H7 (cell line): ENCODE measurements at regions not wholly inside any gene's neighbourhood (a gene's known extent, or its start where the extent isn't known, plus 50 kb on each side); places are given as distances from the start of the nearest gene placed in this dataset.
"Not testable (repeated sequence)": the region's sequence is repeated elsewhere in the genome, so short reads cannot be mapped to it uniquely, and the experiment has no call there.

ENCODE experiments used
- DNase-seq: peaks from one replicate; pipeline ENCODE4 v3.0.0; 2012
- H3K27me3 ChIP-seq: 2 replicates; pipeline ENCODE4 v1.6.0; 2011; ENCODE audit warnings: mild to moderate bottlenecking, low read length; ENCODE audit not compliant: control insufficient read depth, insufficient read depth
- H3K36me3 ChIP-seq: replicated peaks from 2 replicates; pipeline ENCODE4 v1.5.1; 2011; ENCODE audit warnings: low read length; ENCODE audit not compliant: control insufficient read depth, insufficient read depth
- H3K4me3 ChIP-seq: 2 replicates; pipeline ENCODE4 v1.5.1; 2011; ENCODE audit warnings: low read depth, mild to moderate bottlenecking, control low read depth, low read length, moderate library complexity; ENCODE audit not compliant: insufficient read depth

DNA sequence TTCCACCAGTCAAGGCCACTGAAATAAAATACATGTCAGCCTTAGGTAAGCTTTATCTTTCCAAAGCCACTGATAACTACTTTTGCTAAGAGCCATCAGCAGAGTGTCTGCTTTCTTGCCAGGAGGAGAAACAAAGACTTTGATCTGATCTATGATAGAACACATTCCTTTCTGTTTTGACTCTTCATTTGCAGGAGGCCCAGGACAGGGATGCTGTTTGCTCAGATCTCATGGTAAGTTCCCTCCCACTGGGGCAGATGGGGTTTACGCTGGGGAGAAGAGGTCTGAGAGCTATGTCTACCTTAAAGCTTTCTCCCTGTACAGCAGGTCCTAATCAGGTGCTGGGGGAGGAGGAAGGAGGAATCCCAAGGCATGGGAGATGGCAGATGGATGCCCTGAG lies 497.6 kb downstream of the NTRK2 start:
- H3K4me3 ChIP-seq, result no peak overlapping the region
- no peaks in the 10 kb centered on the region for H3K27me3 ChIP-seq
- no peaks in the 10 kb centered on the region for H3K36me3 ChIP-seq
- no peak for DNase-seq

DNA sequence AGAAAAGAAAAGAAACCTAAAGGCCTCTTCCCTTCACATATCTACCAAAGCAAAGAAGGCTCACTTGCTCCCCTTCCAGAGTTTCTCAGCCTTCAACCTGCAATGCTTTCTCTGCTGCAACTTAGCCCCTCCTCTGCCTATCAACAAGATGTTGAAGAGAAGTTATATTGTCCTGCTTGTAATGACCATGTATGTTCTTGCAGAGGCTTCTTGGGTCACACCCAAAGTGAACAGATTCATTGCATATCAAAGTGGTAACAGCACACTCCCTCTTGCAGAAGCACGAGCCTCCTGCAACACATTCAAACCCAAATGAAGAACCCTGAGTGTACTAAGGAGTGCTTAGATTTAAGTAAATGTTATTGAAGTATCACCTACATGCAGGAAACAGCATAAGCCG lies 494.3 kb downstream of the NTRK2 start:
- H3K27me3 ChIP-seq, result no peaks in the 10 kb centered on the region

DNA sequence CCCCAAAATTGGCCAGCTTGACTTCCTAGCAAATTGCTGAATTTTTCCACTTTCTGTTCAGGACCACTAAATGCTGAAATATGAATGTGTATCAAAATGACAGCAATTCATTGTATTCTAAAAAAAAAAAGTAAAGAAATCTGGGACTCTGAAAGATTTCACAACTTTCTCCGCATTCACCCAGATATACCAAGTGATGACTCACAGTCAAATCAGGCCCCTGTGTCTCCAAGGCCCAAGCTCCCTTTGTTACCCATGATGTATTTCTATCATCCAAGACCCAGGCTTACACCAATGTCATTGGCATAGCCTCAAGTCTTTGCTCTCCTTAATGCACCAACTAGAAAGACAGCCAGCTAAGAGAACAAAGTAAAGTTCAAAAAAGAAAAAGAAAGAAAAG lies 493.9 kb downstream of the NTRK2 start:
- H3K36me3 ChIP-seq, result no peaks in the 10 kb centered on the region
- DNase-seq, result no peak
- no peak overlapping the region for H3K4me3 ChIP-seq
- H3K27me3 ChIP-seq, result no peaks in the 10 kb centered on the region

More for the DNA sequence above, 494.3 kb downstream of the NTRK2 start:
- Histone ChIP-seq H3K36me3 (no peaks in the 10 kb centered on the region), H3K4me3 (no peak overlapping the region)
- DNase-seq, result no peak

DNA sequence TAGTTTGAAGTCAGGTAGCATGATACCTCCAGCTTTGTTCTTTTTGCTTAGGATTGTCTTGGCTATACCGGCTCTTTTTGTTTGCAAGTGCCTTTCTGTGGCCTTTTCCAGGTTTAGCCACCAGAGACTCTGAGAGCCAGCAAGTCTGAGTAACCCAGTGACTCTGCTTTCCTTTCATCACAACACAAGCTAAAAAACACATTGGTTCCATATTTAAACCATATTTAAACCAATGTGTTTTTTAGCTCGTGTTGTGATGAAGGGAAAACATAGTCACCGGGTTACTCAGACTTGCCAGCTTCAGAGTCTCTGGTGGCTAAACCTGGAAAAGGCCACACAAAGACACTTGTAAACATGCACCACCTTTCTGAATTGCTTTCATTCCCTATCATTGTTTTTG lies 493.3 kb downstream of the NTRK2 start:
- DNase-seq, result no peak
- Histone ChIP-seq H3K4me3 (no peak overlapping the region), H3K27me3 (no peaks in the 10 kb centered on the region)

DNA sequence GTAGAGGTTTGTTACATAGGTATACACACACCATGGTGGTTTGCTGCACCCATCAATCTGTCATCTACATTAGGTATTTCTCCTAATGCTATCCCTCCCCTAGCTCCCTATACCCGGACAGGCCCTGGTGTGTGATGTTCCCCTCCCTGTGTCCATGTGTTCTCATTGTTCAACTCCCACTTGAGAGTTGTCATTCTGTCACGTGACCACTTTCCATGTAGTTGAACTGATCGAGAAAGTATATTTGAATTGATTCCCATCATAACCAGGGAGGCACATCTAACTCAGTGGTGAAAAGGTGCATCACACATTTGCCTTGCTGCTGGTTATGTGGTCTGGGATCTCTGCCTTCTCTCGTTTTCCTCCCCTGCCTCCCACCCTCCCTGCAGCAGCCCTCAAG lies 491.4 kb downstream of the NTRK2 start:
- H3K4me3 ChIP-seq, DNase-seq, H3K36me3 ChIP-seq, H3K27me3 ChIP-seq: not testable (repeated sequence)

More for the DNA sequence above, 493.3 kb downstream of the NTRK2 start:
- no peaks in the 10 kb centered on the region for H3K36me3 ChIP-seq

DNA sequence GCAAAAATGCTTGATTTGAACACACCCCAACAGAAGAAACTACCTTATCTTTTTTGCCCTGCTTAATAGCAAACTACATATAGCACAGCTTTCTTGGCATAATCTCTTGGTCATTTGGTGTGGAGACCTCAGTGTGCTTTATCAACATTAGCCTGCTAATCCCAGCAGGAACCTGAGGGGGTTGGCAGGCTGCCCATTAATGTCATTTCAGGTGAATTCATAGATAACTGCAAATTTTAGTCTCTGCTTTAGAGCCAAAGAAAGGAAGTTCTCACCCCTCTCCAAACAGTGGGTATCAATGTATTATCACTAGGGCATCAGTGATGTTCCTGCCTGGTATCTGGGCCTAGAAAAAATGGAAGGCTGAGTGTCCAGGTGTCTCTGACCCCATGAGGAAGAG lies 489.0 kb downstream of the NTRK2 start:
- H3K27me3 ChIP-seq, result no peaks in the 10 kb centered on the region
- no peaks in the 10 kb centered on the region for H3K36me3 ChIP-seq
- H3K4me3 ChIP-seq, result no peak overlapping the region
- no peak for DNase-seq

DNA sequence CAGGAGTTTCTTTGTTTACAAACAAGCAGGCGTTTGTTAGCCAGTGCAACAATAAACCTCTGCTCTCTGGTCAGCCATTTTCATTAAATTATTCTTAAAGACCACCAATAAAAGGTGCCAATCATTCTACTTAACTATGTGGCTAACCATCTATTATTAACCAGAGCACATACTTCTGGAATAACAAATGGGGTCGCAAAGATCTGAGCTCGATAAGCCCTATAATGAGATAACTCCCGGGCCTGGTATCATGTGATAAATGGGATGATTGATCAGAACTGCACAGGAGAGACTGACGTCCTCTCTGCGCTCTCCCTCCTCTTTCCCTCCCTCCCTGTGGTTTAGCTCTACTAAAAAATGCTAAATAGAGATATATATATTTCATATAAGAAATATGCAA lies 488.2 kb downstream of the NTRK2 start:
- DNase-seq, result no peak
- Histone ChIP-seq H3K27me3 (no peaks in the 10 kb centered on the region), H3K4me3 (no peak overlapping the region), H3K36me3 (no peaks in the 10 kb centered on the region)

DNA sequence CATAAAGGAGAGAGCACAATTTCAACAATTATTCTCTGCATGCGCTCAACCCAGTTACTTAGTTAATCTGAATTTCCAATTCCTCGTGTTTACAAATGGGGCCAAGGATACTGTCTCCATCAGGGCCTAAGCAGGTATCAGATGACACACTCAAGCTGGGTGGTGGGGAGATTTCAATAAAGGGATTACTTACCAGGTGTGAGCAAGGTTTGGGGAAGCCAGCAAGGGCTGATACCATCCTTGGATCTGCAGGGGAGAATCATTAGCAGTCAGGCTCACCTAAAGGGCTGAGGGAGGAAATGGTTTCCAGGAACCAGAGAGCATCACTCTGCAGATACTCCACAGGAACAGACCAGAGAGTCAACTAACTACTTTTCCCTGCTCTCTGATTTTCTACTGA lies 487.1 kb downstream of the NTRK2 start:
- Histone ChIP-seq H3K27me3 (no peaks in the 10 kb centered on the region), H3K4me3 (no peak overlapping the region), H3K36me3 (no peaks in the 10 kb centered on the region)
- no peak for DNase-seq

DNA sequence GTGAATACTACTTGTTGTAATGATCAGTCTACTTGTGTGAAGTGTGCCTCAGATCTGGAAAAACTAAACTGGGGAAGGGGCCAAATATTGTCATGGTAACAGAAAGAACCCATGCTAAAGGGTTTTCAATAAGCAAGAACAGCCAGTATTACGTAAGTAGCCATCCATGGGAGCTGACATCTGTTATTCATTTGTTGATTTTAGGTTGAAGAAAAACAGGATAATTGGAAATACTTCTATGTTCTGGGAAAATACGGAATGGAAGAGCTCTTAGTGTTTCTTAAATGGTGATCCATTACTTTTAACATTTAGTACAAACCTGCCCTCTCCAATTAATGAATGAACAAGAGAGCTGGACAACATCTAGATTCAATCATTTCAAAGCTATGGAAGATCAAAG lies 485.8 kb downstream of the NTRK2 start:
- no peak for DNase-seq
- no peaks in the 10 kb centered on the region for H3K27me3 ChIP-seq
- no peak overlapping the region for H3K4me3 ChIP-seq
- H3K36me3 ChIP-seq, result no peaks in the 10 kb centered on the region

DNA sequence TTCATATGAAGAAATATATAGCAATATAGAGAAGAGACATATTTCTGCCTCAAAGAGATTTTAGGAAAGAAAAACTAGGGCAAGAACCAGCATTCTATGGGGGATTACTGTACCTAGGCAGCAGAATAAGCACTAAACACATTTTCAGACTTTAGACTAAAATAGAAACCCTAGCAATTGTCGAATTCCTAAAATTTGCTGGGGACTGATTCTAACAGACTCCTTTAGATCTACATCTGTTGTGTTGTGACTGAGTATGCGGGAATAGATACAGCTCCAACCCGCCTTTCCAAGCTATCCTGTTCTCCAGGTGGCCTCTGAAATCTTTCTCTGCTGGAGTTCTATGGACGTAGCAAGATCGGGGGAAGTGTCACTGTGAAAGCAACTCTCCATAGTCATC lies 482.2 kb downstream of the NTRK2 start:
- Histone ChIP-seq H3K27me3 (no peaks in the 10 kb centered on the region), H3K36me3 (no peaks in the 10 kb centered on the region), H3K4me3 (no peak overlapping the region)
- no peak for DNase-seq

DNA sequence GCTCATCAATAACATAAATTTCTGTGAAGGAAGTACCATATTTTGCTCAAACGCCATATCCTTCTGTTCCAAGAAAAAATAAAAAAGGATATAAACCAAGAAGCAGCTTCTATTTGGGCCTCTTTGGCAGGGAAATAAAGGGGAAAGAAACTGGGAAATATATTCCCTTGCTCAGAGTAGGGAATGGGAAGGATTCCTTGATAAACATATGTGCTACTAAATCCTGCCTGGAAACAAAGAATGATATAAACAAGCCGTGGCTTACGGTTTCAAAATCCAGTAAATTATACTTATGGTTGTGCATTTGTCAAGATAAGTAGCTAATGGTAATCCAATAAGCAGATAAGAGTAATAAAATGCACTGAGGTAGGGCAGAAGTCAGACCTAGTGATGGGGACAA lies 481.6 kb downstream of the NTRK2 start:
- DNase-seq, result no peak
- no peaks in the 10 kb centered on the region for H3K36me3 ChIP-seq

DNA sequence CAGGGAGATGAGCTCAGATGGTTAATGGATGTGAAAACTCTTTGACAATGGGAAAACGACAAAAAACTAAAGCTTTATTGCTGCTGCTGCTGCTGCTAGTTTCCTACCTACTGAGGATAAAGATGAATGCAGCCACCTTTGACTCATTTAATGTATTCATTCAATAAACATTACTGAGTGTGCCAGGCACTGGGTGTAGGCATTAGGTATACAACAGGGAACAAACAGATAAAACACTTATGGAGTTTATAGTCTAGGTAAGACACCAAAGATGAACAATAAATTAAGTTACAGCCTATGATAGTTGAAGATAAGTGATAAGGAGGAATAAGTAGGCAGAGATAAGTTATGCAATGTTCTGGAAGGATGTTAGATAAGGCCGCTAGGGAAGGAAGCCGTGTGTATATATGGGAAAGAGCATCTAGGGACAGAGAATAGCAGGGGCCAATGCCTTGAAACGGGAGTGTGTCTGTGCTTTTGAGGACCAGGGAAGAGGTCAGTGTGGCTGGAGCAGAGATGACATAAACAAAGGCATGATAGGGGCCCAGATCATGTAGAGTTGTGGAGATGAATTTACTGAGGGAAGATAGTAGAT lies 477.6 kb downstream of the NTRK2 start:
- no peaks in the 10 kb centered on the region for H3K36me3 ChIP-seq
- no peaks in the 10 kb centered on the region for H3K27me3 ChIP-seq
- DNase-seq, result no peak
- no peak overlapping the region for H3K4me3 ChIP-seq

More for the DNA sequence above, 481.6 kb downstream of the NTRK2 start:
- Histone ChIP-seq H3K4me3 (no peak overlapping the region), H3K27me3 (no peaks in the 10 kb centered on the region)

DNA sequence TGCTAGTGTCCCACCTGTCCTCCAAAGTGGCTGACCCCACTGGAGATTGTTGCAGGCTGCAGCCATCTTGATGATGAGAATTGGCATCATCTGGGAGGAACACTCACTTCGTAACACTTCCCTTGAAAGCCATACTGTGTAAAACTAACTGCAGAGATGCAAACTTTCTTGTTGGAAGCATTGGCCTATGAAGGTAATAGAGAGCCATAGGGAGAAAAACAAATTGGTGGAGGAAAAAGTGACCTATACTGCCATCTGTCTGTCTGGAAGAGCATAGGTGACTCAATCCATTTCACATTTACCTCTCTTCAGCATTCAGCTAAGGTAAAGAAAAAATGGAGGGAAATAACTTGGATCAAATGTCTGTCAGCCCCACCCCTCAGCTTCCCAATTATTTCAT lies 473.4 kb downstream of the NTRK2 start:
- H3K36me3 ChIP-seq, result no peaks in the 10 kb centered on the region
- no peaks in the 10 kb centered on the region for H3K27me3 ChIP-seq
- no peak overlapping the region for H3K4me3 ChIP-seq
- DNase-seq, result peak; percentile 16

DNA sequence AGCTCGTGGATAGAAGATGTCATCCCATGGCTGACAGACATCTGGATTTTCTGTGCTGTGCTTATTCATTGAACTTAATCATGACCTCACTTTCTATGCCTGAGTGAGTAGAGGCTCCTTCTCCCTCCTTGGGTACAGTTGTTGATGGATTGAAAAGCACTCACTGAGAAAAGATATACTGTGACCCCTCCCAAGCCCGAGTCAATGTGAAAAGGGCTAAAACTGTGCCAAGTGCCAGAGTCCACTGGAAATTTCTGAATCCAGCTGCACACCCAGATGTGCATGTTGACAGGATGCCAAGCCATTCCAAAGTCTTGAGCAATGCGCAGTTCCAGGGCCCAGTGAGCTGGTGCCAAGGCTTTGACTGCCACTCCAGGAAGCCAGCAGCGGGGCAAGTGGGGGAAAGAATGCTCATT lies 473.0 kb downstream of the NTRK2 start:
- Histone ChIP-seq H3K4me3 (no peak overlapping the region), H3K27me3 (no peaks in the 10 kb centered on the region), H3K36me3 (no peaks in the 10 kb centered on the region)
- DNase-seq, result no peak

DNA sequence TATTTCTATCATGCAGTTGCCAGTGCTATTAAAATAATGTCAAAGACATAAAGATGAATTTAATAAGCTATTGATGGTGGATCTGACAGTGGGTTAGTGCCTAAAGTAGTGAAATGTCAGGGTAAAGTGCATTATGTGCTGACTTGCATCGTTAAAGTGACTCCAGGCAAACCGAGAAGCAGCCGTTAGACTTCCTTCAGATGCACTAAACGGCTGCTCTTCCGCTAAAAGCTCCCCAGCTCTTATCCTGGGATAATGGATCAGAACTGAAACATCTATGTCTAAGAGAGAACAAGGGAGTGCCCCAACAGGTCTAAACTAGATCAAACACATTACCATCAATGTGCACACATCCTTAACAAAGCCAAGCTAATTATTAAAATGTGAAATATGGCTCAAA lies 468.2 kb downstream of the NTRK2 start:
- Histone ChIP-seq H3K27me3 (no peaks in the 10 kb centered on the region), H3K4me3 (no peak overlapping the region), H3K36me3 (no peaks in the 10 kb centered on the region)
- DNase-seq, result no peak

DNA sequence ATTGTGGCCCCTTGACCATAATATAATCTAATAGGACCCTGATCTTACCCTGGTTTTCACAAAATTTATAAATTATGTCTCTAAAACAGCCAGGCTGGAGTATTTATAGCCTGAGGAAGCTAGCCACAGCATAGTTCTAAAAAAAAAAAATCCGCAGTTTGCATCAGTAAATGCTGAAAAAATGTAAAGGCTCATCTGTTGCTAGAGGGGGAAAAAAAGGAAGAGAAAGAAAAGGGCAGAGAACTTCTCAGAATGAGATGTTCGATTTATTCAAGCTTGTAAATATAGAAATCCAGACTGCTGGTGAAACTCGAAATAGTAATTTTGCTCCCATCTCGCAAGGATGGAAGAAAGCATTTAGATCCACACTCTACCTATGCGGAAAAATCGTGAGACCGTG lies 467.5 kb downstream of the NTRK2 start:
- no peak for DNase-seq
- H3K36me3 ChIP-seq, result no peaks in the 10 kb centered on the region
- no peak overlapping the region for H3K4me3 ChIP-seq
- no peaks in the 10 kb centered on the region for H3K27me3 ChIP-seq
